ENCODE measurements at regions not wholly inside any gene's neighbourhood (a gene's known extent, or its start where the extent isn't known, plus 50 kb on each side); places are given as distances from the start of the nearest gene placed in this dataset.
"Not testable (repeated sequence)": the region's sequence is repeated elsewhere in the genome, so short reads cannot be mapped to it uniquely, and the experiment has no call there.

DNA sequence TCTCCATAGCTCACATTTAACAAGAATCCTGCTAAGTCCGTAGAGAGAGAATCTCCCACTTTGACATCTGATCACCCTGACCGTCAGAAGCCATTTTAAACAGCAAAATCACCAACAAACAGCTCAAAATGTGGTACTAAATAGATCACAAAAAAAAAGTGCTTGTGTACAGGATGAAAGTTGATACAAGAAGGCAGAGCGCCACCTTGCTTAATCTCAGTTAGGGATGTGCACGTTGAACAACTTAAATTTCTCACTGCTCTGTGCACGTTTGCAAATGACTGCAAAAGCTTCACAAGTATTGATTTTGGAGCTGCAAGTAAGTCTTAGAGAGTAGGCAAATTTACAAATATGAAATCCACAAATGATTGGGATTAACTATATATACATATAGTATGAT lies 63.1 kb upstream of the NREP start:
- DNase-seq (ENCODE audit: low read depth in 3 of 3) = no peak

GRCh38 chr5:111819028-111819427 lies 62.0 kb upstream of the NREP start:
- DNase-seq (ENCODE audit: low read depth in 3 of 3) = not testable (repeated sequence)

DNA sequence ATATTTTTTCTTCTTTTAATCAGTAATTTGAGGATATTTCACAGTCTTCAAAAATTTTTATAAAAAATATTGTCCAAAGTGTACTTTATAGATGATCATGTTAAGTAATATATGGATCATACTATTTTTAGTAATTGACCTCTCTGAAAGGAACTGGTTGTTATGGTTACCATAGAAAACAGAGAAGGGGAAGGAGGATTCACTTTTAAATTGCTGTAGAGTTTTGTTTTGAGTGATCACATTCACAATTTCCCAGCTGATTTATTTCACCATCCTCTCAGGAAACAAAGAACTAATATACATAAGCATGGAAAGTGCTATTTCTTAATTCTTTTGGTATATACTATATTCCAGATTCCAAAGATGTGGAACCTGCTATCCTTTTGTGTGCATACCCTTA lies 56.5 kb upstream of the NREP start:
- DNase-seq (ENCODE audit: low read depth in 3 of 3) = no peak

- no peak for DNase-seq (ENCODE audit: low read depth in 3 of 3)
Measured at GRCh38 chr5:111810112-111810511, 53.1 kb upstream of the NREP start.
